NCI-H748 (cell line): ENCODE measurements at regions not wholly inside any gene's neighbourhood (a gene's known extent, or its start where the extent isn't known, plus 50 kb on each side); places are given as distances from the start of the nearest gene placed in this dataset.
"Not testable (repeated sequence)": the region's sequence is repeated elsewhere in the genome, so short reads cannot be mapped to it uniquely, and the experiment has no call there.

Source experiments
- DNase-seq: peaks from one replicate; lab custom pipeline; 2025; ENCODE audit not compliant: unreplicated experiment; lab: John Stamatoyannopoulos, UW

GRCh38 chr14:44788612-44789011 lies 173.1 kb downstream of the KLHL28 start:
- DNase-seq: no peak

GRCh38 chr14:44785096-44785495 lies 176.7 kb downstream of the KLHL28 start:
- DNase-seq: no peak

- no peak for DNase-seq
Observed at GRCh38 chr14:44783901-44784300, 177.8 kb downstream of the KLHL28 start.

- no peak for DNase-seq
Observed at GRCh38 chr14:44782775-44783238, 178.9 kb downstream of the KLHL28 start.

- DNase-seq: no peak
Observed at GRCh38 chr14:44780989-44781388, 180.8 kb downstream of the KLHL28 start.

DNA sequence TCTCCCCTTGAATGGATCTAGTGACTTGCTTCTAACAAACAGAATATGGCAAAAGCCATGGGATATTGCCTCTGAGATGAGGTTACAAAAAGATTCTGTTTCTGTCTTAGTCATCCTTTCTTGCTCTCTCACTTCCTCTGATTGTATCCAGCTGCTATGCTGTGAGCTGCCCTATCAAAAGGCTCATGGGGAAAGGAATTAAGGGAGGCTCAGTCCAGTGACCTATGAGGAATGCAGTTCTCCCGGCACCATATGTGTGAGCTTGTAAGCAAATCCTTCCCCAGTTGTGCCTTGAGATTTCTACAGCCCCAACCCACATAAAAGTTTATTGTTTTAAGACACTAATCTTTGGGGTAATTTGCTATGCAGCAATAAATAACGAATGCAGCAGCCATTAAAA lies 183.1 kb downstream of the KLHL28 start:
- DNase-seq: no peak

DNA sequence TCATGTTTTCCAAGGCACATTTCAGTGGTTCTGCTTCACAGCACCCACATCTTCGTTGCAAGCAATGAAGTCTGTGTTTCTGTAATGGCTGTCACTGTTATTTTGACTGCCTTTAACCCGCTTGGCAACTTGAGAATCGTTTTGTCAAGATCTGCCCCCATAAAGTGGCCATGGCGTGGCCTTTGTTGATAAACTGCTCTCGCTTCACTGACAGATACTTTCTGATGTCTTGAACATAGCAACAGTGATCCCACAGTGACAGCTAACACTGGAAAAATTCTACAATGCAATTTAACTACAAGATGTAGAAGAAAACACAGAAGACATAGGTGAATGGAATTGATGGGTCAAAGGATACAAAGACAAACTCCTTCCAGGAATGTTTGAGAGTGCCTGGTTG lies 184.2 kb downstream of the KLHL28 start:
- DNase-seq: no peak

- no peak for DNase-seq
Observed at GRCh38 chr14:44775248-44775647, 186.5 kb downstream of the KLHL28 start.

DNA sequence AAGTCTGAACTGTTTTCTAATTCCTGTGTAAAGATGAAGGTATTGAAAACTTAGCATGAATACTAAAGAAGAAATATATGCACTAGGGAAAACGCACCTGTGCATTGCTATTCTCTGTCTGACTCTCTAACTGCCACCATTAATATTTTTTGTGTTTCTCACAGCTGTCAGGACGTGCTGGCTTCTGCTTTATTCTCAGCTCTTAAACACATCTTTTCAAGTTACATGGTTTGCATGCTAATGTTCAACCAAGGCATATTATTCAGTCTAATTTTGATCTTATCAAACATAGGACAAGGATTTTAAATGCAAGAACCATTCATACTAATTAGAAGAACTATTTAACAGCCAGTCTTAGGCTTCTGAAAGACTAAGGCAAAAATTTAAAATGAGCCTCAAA lies 187.4 kb downstream of the KLHL28 start:
- no peak for DNase-seq

DNA sequence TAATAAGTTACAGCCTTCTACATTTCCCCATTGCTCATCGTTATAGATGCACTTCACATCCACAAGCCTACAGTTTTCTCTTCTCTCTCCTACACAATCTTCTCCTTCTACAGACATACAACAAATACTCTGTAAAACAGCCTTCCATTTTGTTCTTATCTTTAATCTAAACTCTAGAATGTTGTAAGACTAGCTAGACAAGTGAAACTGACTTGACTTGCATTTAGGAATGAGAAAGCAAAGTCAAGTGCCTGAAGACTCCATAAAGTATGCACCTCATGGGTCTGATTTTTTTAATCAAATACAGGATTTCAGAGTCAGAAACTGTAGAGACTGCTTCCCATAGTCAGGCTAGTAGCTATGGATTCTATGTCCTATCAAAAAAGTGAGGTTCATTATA lies 190.3 kb downstream of the KLHL28 start:
- DNase-seq: peak; percentile 57

DNA sequence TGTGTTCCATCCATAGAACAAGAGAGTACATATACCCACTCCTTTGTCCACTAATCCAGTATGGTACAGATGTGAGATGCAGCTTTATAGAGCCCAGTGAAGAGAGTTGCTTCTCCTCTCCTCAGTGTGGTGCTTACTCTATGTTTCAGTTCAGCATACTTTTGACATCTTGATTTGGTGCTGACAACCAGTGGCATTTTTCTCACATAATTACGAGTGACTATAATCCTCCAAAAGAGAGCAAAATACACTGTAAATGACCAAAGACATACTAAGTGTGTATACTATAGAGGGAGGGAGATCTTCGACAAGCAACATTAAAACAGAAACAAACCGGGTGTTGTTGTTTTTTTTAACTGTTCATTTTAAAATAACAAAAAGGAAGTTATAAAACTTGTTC lies 191.5 kb downstream of the KLHL28 start:
- DNase-seq: no peak

- DNase-seq: no peak
Observed at GRCh38 chr14:44768935-44769334, 192.8 kb downstream of the KLHL28 start.

GRCh38 chr14:44767646-44768173 lies 194.0 kb downstream of the KLHL28 start:
- DNase-seq: peak; percentile 28

DNA sequence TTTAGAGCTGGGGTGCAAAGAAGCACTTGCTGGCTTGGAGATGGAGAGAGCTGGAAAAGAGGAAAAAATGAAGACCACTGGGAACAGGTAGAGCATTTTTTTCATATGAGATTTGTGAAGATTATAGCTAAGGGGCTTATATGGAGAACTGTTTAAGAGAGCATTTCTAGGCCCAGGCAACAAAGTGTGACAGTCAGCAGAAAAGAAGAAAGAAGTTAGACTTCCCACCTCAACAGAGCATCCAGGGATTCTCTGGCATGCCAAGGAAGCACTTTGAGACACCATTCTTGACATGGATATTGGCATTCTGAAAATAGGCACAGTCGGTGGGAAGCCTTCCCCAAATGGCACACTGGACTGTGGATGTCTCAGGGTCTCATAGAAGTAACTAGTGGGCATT lies 195.5 kb downstream of the KLHL28 start:
- no peak for DNase-seq

GRCh38 chr14:44763356-44763755 lies 198.4 kb downstream of the KLHL28 start:
- no peak for DNase-seq

DNA sequence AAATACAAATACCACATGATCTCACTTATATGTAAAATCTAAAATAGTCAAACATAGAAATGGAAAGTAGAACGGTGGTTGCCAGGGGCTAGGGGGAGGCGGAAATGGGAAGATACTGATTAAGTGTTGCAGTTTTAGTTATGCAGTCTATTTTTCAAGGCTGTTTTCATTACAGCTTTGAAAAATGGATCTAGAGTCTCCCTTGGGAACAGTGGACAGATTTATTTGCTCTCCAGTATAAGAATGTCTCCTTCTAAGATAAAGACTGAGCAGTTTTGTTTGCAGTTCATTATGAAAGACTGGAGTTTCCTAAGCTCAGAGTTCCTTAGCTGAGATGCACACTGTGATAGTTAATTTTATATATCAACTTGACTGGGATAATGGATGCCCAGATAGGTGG lies 202.5 kb downstream of the KLHL28 start:
- DNase-seq: no peak

- DNase-seq: peak; percentile 22
Observed at GRCh38 chr14:44756554-44756953, 205.2 kb downstream of the KLHL28 start.

- no peak for DNase-seq
Observed at GRCh38 chr14:44745371-44745770, 216.4 kb downstream of the KLHL28 start.

GRCh38 chr14:44742202-44742601 lies 219.5 kb downstream of the KLHL28 start:
- no peak for DNase-seq

DNA sequence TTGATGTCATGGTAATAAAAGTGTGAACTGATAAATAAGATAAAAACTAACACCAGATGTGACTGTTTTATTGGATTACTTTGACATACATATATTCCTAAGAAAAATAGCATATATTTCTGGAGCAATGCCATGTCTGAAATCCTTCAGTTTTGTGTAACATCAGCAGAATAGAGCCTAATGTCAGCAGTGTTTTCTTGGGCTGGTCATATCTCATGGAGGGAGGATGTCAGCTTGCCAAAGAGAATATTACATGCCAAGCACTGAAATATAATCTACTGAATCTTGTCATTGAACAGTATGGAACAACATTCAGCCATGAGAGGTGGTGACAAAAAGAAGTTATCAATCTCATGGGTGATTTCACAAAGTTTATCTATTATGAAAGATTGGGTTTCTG lies 220.3 kb downstream of the KLHL28 start:
- no peak for DNase-seq

DNA sequence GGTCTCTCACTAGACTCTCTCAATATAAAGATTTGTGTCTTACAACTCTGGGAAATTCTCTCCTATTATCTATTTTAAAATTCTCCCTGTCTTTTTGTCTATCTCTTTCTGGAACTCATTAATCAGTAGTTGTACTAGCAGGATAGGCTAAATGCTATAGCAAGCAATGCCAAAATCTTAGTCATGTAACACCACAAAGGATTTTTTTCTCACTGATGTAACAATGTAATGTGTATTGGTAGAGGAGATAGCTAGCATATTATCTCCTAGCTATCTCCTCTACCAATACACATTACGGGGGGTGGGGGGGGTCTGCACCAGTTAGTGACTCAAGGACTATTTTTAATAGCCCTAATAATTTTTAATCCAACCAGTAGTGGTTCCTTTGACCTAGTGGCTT lies 225.4 kb downstream of the KLHL28 start:
- no peak for DNase-seq

DNA sequence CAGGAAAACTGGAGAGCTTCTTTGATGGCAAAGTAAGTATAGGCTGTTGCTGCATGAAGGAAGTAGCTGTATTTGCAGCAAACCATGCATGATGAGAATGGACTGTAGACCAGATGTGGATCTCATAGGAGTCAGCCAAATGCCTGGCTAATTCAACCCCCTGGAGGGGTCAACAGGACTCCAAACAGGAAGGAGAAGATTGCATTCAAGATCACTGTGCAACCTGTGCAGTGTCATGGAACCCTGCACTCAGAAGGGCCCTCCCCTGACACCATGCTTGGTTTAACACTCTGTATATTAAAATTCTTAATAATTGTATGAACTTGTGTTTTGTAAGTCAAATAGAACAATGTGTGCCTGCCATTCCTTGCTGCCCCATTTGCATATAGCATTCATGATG lies 225.1 kb upstream of the FSCB start:
- DNase-seq: no peak

DNA sequence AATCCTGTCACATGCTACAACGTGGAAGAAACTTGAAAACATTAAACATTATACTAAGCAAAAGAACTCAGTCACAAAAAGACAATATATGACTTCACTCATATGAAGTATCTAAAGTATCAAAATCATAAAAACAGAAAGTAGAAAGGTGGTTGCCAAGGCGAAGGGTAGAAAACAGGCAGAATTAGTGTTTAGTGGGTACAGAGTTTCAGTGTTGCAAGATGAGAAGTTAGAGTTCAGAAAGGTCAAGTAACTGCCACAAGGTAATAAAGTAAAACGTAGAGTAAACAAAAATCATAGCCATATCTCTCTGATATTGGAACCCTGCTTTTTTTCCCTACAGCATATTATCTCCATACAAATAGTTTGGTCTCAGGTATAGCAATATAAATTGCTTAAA lies 223.8 kb upstream of the FSCB start:
- no peak for DNase-seq

GRCh38 chr14:44721395-44721794 lies 214.3 kb upstream of the FSCB start:
- not testable (repeated sequence) for DNase-seq
